Gastroesophageal sphincter (tissue), 3 donors: ENCODE measurements at regions not wholly inside any gene's neighbourhood (a gene's known extent, or its start where the extent isn't known, plus 50 kb on each side); places are given as distances from the start of the nearest gene placed in this dataset.

Experiments
- CTCF ChIP-seq, 4 experiments: fragments of 200-600 bp in 2 of 4; fragments of 450-650 bp in 2 of 4; sonication (generic) in 1 of 4; IDR thresholded peaks; one replicate each; pipeline ENCODE4 v1.5.1; 2017 to 2019; ENCODE audit warnings: antibody characterized with exemption in 4 of 4, mild to moderate bottlenecking in 2 of 4, moderate library complexity in 2 of 4
- EP300 ChIP-seq: sonication (generic); formaldehyde crosslinking; IDR thresholded peaks from one replicate; pipeline ENCODE4 v1.6.1; 2017; ENCODE audit warnings: antibody characterized with exemption, mild to moderate bottlenecking
- POLR2A ChIP-seq, 2 donors: fragments of 450-650 bp; IDR thresholded peaks; one replicate each; pipeline ENCODE4 v1.6.1; 2017; ENCODE audit warnings: antibody characterized with exemption in 2 of 2, mild to moderate bottlenecking in 2 of 2, moderate library complexity in 1 of 2
- POLR2AphosphoS5 ChIP-seq: sonication (generic); formaldehyde crosslinking; IDR thresholded peaks from one replicate; pipeline ENCODE4 v1.6.1; 2017; ENCODE audit warnings: antibody characterized with exemption

GRCh38 chr5:2565147-2565546 is 186.3 kb downstream of the IRX2 start:
- TF ChIP-seq CTCF (IDR thresholded peaks at IDR 0.05) (no peak), EP300 (no peak), POLR2A (IDR thresholded peaks at IDR 0.05) (no peak), POLR2AphosphoS5 (no peak)
